NCI-H2196 (cell line): ENCODE measurements at regions not wholly inside any gene's neighbourhood (a gene's known extent, or its start where the extent isn't known, plus 50 kb on each side); places are given as distances from the start of the nearest gene placed in this dataset.

ENCODE experiments used
- DNase-seq: peaks from one replicate; lab custom pipeline; 2025; ENCODE audit not compliant: unreplicated experiment; lab: John Stamatoyannopoulos, UW

DNA sequence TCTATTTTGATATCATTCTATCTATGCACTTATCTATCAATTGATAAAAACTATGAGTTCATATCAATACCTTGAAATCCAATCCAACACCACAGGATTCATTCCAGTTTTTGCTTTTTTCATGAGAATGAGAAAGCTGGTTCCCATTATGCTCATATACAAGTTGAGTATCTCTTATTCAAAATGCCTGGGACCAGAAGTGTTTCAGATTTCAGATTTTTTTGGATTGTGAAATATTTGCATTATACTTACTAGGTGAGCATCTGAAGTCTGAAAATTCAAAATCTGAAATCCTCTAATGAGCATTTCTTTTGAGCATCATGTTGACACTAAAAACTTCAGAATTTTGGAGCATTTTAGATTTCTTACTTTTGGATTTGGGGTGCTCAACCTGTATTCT, 67.8 kb upstream of the DCBLD2 start:
- no peak for DNase-seq

DNA sequence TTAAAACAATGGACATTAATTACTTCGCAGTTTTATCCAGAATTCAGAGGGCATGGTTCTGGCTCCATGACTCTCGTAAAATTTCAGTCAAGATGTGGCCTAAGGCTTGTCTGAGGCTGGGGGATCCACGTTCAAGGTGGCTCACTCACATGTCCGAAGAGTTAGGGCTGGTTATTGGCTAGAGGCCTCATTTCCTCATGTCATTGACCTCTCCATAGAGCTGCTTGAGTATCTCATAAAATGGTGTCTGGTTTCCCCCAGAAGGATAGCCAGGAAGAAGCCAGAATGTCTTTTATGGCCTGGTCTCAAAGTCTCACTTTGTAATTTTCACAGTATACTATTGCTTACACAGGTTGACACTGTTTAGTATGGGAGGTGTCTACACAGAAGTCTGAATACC, 67.3 kb upstream of the DCBLD2 start:
- no peak for DNase-seq

GRCh38 chr3:98968347-98968746, 66.9 kb upstream of the DCBLD2 start:
- DNase-seq, result no peak

- DNase-seq, result no peak
Measured at GRCh38 chr3:98967758-98968157, 66.3 kb upstream of the DCBLD2 start.

- DNase-seq, result no peak
Measured at GRCh38 chr3:98966862-98967546, 65.5 kb upstream of the DCBLD2 start.

DNA sequence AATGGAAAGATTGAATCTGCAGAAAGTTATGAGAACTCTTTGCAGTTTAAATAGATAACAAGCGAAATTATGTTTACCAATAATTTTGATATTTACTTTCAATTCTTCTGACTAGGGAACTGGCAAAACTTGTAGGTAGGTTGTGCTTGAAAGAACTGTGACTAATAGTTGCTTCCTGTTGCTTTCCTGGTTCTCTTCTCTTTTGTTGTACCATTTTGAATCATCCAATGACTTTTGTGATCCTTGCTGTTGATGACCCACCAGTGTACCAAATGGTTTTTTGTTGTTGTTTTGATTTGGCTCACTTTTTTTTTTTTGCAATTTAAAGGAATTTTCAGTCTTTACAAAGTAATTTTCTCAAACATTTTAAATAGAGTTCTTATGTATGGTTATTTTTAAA, 64.9 kb upstream of the DCBLD2 start:
- no peak for DNase-seq

DNA sequence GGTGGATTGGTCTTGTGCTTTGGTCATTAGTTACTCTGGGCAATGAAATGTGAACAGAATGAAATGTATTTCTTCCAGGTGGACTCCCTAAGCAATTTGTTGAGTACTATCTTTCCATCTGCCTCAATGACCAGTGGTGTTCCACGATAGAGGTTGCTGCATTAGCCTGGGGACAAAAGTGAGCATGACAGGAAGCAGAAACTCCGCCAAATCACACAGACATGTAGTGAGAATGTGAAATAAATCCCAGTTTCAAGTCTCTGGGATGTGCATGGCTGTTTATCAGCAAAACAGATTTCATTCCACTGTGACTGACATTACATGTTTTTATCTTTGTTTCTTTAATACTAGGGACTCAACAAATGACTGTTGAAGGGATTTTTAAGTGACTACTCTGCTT, 63.3 kb upstream of the DCBLD2 start:
- DNase-seq, result no peak

GRCh38 chr3:98963546-98963945, 62.1 kb upstream of the DCBLD2 start:
- DNase-seq, result no peak

DNA sequence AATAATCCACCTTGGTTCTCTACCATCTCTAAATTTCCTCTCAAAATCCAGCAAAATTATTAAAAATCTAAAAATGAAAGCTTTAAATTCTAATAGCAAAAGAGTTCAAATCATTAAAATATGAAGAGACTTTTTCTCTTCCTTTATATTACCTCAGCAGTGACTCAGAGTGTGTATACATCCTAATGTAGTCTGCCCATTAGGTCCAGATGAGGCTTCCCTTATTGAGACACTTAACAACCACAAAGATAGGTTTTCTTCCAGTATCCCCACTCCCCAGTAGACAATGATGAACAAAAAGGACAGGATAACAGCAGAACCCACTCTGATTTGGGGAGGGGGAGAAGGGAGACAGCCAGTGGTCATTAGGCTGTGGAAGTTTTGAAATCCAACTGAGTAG, 61.5 kb upstream of the DCBLD2 start:
- no peak for DNase-seq

GRCh38 chr3:98962189-98962930, 60.9 kb upstream of the DCBLD2 start:
- no peak for DNase-seq

DNA sequence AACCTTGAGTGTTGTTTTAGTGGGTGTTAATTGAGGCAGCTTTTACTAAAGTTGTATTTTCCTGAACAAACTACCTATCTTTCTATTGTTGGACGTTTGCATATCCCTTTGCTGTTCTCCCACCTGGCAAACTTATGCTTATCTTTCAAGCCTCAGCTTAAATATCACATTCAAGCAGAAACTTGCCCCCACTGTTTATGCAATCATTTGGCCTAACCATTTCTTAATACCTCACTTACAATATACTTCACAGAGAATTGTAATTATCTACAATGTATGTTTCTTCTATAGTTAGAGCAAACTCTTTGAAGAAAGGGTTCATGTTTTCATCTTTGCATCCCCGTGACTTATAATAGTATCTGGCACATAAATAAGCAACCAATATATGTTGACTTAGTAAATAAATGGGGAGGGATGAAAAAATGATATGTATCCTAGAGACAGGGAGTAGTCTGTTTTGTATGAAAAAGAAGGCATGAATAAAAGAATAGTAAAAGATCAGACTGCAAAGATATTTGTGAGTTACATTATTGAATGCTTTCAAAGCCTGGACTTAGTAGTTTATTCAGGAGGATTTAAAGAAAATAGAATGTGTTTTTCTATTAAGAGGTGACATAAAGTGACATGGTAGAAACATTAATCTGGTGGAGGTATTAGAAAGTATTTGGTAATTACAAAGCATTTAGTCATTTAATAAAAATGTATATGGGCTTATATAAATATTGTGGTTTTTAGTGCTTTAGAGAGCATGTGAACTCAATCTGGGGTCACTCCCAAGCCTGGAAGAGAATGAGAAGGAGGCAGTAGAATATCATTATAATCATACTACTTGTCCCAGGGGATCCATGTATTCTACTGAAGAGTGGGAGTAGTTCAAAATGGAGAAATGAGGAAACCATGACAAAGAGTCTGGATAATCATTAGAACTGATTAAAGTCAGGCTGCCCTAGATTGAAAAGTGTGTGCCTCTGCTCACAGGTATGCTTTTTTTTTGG, 60.0 kb upstream of the DCBLD2 start:
- DNase-seq, result no peak

- no peak for DNase-seq
Measured at GRCh38 chr3:98957681-98958080, 56.2 kb upstream of the DCBLD2 start.

- DNase-seq, result no peak
Measured at GRCh38 chr3:98956008-98956407, 54.5 kb upstream of the DCBLD2 start.

GRCh38 chr3:98954791-98955604, 53.5 kb upstream of the DCBLD2 start:
- DNase-seq, result no peak

DNA sequence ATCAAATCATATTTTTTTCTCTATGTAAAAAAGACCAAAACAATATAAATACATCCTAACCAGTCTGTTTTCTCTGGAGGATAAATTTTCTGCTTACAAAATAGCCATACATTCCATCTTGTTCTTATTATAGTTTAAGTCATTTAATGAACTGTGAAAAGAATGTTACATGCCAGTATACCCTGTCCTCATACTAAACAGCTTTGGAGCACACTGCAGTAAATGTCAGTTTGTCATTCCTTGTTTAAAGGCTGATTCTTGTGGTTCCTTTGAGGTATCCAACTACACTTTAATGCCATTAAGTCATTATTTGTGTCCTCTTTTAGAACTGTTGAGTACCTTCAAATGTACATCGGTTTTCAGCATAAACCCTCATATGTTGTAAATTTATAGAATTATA, 52.7 kb upstream of the DCBLD2 start:
- DNase-seq, result no peak

GRCh38 chr3:98952404-98952803, 50.9 kb upstream of the DCBLD2 start:
- DNase-seq, result no peak
